Activated CD8-positive, alpha-beta memory T cell treated with anti-CD3 and anti-CD28 coated beads, Interleukin-2, amount 50 U/mL, for 24 hours (primary cell): ENCODE measurements at regions not wholly inside any gene's neighbourhood (a gene's known extent, or its start where the extent isn't known, plus 50 kb on each side); places are given as distances from the start of the nearest gene placed in this dataset.

Source experiments
- DNase-seq: peaks from one replicate; pipeline ENCODE4 v3.0.0-alpha.2; 2020; ENCODE audit errors: extremely low read depth

DNA sequence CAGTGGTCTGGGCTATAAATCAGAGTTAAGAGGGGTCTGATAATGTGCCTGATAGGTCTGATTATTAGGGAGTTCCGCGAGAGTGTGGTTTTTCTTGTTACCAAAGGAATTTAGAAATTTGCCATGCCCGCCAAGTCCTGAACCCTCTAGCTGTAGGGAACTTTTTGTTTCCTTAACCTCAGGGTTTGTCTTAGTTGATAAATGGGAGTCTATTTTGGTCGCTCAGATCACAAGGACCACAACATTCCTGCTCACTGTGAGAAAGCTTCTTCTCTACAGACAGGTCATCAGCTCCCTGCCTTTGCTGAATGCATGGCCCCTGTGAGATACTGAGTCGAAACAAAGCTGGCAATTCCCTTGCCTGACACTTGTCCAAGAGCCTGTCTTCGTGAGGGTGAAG lies 497.8 kb downstream of the HS3ST4 start:
- DNase-seq: no peak

DNA sequence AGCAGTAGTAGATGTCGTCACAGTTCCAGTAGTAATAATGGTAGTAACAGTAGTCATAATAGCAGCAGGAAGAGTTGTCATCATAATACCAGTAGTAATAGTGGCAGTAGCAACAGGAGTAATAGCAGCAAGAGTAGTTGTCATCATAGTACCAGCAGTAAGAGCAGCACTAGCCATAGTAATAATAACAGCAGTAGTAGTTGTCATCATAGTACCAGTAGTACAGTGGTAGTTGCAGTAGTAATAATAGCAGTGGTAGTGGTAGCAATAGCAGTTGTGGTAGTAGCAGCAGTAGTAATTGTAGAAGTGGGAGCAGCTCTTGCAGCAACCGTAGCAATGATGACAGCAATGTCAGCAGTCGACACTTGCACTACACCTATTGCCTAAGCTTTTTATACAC lies 502.8 kb downstream of the HS3ST4 start:
- no peak for DNase-seq

DNA sequence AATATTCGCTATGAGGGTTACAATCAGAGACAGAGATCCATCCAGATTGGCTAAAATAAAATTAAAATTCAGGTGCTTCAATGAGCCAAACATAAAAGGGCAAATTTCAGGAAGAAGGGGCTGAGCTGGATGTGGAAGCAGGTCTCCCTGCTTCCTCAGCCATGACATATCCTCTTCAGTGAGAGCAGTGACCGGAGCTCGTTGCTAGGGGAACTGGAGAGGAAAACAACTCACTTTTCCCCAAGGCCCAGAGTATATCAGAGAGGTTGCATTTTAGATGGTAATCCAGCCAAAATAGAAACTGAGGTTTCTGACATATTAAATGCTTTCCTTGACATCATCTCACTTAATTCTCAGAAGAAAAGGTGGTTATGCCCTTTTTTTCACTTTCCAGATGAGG lies 503.5 kb downstream of the HS3ST4 start:
- no peak for DNase-seq

DNA sequence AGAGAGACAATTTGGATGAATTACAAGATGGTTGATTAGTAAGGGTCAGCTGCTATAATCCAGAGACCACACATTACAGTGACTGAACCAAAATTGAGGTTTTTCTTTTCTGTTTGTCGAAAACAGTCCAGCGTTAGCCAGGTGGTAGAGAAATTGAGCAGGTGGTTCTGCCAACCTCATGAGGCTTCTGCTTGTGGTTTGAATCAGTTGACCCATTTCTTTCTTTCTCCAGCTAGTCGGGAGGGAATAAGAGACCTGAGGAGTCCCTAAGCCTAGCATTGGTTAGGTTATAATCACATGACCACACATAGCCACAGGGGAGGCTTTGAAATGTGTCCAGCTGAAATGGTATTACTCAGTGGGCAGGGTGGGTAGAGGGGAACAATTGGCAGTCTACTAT lies 504.6 kb downstream of the HS3ST4 start:
- DNase-seq: no peak

DNA sequence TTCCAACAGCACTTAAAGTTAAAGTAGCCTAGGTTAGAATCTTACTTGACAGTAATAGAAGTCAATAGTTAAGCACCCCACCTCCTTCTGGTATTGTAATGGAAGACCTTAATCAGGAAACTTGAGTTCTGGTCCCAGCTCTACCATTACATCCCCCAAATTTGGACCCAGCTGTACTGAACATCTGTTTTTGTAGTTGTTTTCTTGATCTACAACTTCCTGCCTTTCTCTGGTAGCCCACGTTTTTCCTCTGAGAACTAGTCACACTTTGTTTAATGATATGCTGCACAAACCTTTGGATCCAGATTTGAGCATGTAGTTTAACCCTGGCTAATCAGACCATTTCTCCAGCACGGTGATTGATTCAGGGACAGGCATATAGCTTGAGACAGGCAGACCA lies 505.0 kb downstream of the HS3ST4 start:
- DNase-seq: no peak

DNA sequence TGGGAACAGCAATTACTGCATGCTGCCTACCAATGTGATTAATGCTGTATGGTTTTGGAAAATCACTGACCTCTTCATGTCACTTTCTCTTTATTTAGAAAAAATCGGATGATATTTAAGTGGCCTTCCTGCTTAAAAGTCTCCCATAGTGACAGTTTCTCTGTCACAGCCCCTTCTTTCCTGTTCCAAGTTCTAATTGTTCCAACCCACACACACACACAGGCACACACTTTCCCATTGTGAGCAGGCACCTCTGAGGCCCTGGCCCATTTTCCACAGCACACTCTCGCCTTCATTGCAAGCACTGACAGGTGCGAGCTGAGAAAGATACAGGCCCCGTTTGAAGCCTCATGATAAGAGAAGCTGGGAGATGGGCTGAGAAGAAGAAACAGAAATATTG lies 505.9 kb downstream of the HS3ST4 start:
- DNase-seq: no peak

DNA sequence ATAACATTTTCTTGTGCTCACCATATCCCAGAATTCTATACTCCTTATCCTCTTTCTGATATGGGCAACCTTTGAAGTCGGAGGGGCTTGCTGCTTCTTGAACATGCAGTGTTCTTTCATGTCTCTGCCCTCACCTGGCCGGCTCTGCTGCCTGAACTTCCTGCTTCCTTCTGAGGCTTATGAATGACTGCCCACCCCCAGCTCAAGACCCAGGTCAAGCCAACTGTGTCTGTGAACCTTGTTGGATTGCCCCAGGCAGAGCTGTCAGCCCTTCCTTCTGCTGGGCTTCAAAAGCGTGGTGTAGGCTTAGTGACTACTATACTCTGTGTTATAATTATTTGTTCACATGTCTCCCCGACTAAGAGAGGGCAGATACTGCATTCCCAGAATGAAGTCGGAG lies 506.5 kb downstream of the HS3ST4 start:
- no peak for DNase-seq

DNA sequence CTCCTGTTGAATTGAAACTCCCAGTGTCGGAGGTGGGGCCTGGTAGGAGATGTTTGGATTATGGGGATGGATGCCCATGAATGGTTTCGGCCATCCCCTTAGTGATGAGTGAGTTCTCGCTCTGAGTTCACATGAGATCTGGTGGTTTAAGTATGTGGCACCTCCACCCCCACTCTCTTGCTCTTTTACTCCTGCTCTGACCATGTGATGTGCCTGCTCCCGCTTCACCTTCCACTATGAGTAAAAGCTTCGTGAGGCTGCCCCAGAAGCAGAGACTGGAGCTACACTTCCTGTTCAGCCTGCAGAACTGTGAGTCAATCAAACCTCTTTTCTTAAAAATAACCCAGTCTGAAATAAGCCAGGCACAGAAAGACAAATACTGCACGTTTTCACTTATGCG lies 512.4 kb downstream of the HS3ST4 start:
- no peak for DNase-seq

GRCh38 chr16:26211542-26211941 lies 519.8 kb downstream of the HS3ST4 start:
- no peak for DNase-seq

- no peak for DNase-seq
Measured at GRCh38 chr16:26212599-26212998, 520.8 kb downstream of the HS3ST4 start.

GRCh38 chr16:26214581-26215174 lies 522.9 kb downstream of the HS3ST4 start:
- no peak for DNase-seq

DNA sequence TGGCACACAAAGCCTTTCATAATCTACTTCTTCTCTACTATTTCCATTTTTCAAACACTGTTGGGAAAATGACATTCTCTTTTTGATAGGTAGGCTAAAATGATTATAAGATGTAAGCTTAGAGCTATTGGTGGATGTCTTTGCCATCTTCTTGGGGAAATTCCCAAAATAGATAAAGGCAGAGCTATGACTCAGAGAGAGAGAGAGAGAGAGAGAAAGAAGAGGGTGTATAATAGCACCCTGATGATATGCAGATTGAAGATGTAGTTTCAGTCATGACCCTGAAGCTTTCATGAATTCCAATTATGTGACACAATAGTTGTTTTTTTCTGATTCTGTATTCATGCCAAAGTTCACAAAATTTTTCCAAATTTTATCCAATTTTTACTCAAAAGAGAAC lies 529.1 kb downstream of the HS3ST4 start:
- no peak for DNase-seq

GRCh38 chr16:26231647-26232046 lies 539.9 kb downstream of the HS3ST4 start:
- DNase-seq: no peak

DNA sequence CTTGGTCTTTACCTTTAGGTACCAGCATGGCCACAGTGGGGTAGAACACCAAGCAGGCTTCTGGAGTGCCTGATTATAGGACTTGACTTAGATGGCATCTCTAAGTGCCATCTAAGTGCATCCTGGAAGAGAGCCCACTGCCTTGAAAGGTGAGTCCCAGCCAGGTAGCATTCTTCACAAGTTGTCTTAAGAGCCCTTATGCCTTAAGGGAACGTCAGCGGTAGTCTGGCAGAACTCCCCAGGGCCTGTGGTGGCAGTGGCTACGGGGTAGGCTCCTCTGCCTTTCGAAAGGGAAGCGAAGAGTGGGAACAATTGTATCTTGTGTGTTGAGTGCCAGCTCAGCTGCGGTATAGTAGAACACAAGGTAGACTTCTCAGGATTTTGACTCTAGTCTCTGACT lies 549.0 kb downstream of the HS3ST4 start:
- DNase-seq: no peak

DNA sequence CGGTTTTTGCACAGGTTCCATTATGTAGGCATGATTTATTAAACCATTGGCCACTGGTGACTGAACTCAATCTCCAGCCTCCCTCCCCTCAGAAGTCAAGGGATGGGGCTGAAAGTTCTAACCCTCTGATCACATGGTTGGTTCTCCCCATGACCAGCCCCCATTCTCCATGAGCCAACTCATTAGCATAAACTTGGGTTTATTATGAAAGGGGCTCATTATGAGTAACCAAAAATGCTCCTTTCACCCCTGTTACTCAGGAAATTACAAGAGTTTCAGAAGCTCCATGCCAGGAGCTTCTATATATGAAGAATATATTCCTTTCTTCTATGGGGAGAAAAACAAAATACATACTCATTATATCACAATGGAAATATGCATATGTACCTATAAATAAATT lies 555.3 kb downstream of the HS3ST4 start:
- DNase-seq: no peak

DNA sequence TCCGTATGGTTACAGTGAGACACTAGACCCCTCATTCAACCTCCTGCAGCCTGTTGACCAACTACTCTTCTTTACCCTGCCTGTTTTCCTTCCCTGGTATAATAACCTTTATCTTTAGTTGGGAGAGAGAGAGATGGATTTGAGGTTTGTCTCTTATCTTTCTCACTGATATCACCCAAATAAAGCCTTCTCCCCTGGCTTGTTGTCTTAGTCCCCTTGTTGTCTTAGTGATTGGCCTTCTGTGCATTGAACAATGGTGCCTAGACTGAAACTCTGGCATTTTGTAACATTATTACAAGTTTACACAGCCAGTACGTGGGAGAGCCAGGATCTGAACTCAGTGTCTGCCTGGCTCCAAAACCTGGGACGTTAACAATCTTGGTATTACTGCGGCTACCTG lies 560.8 kb downstream of the HS3ST4 start:
- DNase-seq: no peak

DNA sequence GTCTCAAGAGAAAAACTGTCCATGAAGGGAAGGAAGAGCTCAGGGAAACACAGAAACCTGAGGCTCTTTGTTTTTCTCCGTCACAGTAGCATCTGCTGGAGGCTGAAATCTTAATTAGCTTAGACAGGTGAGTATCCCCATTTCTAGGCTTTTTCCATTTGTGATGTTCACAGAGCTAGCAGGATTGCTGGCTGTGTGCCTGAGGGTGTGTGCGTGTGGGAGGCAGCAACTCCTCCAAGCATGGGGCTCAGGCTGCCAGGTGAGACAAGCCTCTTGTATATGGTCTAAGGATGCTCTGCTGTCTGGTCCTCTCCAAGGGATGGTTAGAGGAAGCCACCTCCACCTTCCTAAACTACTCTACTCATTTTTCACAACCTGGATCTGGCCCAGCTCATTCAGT lies 569.9 kb downstream of the HS3ST4 start:
- DNase-seq: no peak

DNA sequence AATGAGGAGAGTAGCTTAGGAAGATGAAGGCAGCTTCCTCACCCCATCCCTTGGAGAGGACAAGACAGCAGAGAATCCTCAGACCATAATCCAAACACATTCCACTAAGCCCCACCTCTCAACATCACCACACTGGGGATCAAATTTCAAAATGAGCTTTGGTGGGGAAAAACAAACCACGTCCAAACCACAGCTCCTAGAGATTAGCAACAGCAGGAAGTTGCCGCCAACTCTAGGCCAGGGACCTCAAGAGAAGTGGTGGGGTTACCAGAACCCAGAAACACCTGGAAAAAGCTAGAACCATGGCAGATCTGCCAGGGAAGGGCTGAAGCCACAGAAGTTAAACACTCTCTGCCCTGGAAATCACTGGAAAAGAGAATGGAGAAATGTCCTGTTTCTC lies 571.6 kb downstream of the HS3ST4 start:
- no peak for DNase-seq

DNA sequence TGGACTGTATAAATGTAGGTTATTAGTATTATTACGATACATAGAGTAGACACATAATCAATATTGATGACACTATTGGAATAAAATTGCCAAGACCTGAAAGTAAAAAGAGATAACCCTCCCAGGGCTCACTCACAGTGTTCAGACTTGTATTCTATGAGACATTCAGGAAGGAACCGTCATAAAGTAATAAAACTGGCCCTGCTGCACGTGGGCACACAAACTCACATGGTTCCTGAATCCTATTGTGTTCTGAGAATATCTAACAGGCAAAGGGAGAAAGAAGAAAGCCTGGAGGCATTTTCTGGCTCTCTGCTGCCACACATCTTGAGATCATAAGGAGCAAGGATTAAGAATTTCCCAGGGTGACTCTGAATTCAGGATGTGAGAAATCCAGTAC lies 575.9 kb downstream of the HS3ST4 start:
- DNase-seq: no peak

GRCh38 chr16:26269673-26270072 lies 577.9 kb downstream of the HS3ST4 start:
- no peak for DNase-seq

GRCh38 chr16:26273607-26274006 lies 581.8 kb downstream of the HS3ST4 start:
- DNase-seq: no peak

DNA sequence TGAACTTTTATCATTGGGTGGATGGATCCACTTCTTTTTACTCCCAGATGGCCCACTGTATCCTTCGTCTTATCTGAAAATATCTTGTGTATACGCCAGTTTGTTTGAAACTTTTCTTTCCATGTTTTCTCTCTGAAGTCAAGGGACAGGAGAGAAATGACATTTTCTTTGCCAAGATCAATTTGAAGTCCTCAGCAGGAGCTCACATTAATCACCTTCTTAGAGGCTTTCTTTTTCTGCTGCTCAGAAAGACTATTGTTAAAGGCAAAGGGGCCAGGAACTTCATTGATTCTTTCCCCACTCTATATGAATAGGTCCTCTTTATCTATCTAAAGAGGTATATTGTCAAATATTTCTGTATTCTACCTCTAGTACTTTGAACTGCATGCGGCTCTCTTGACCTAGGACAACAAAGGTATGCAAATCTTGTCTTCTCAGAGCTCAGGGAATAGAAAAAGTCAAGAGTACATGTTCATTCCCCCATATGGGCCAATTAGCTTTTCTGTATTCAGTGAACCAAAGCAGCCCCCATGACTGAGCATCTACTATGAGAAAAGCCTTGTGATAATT lies 583.3 kb downstream of the HS3ST4 start:
- no peak for DNase-seq

GRCh38 chr16:26276289-26276688 lies 584.5 kb downstream of the HS3ST4 start:
- no peak for DNase-seq

GRCh38 chr16:26281381-26282110 lies 589.8 kb downstream of the HS3ST4 start:
- no peak for DNase-seq
